ENCODE measurements at regions not wholly inside any gene's neighbourhood (a gene's known extent, or its start where the extent isn't known, plus 50 kb on each side); places are given as distances from the start of the nearest gene placed in this dataset.

- Mint-ChIP-seq H3K4me3 (no peak overlapping the region), H3K4me1 (no peaks in the 10 kb centered on the region), H3K9me3 (peaks cover 10 to 20% of the 10 kb centered on the region in 2 donors), H3K36me3 (no peaks in the 10 kb centered on the region), H3K27me3 (ENCODE audit: low read depth in 2 of 2) (no peaks in the 10 kb centered on the region), H3K27ac (no peak overlapping the region)
- no peak for TF ChIP-seq CTCF (IDR thresholded peaks at IDR 0.05)
- intact Hi-C loops (cut with micrococcal nuclease), result no loop called here
- H3K9me3 ChIP-seq (ENCODE audit: control insufficient read depth, insufficient read depth, low read length), result no peaks in the 10 kb centered on the region
- H3K27me3 ChIP-seq (ENCODE audit: control insufficient read depth, insufficient read depth, low read length), result no peaks in the 10 kb centered on the region
- DNase-seq (no peak), ATAC-seq (no peak)
- no peaks in the 10 kb centered on the region for H3K4me1 ChIP-seq (ENCODE audit: control insufficient read depth, insufficient read depth, low read length)
- no peak overlapping the region for H3K4me3 ChIP-seq (ENCODE audit: low read length)
- no peaks in the 10 kb centered on the region for H3K36me3 ChIP-seq (ENCODE audit: control insufficient read depth, insufficient read depth, low read length)
- no peak overlapping the region for H3K27ac ChIP-seq (ENCODE audit: low read length)
- WGBS (ENCODE audit: insufficient coverage), result 93% methylated on average over 3 of the region's 5 CpGs
Observed at GRCh38 chr18:38250971-38251370, 685.4 kb upstream of the CELF4 start.

GRCh38 chr18:38244480-38244879 lies 678.9 kb upstream of the CELF4 start:
- Mint-ChIP-seq H3K4me1 (no peaks in the 10 kb centered on the region), H3K36me3 (no peaks in the 10 kb centered on the region), H3K27ac (no peak overlapping the region), H3K4me3 (no peak overlapping the region), H3K27me3 (ENCODE audit: low read depth in 2 of 2) (no peaks in the 10 kb centered on the region), H3K9me3 (peaks cover 8 to 19% of the 10 kb centered on the region in 2 donors)
- Histone ChIP-seq H3K27me3 (ENCODE audit: control insufficient read depth, insufficient read depth, low read length) (no peaks in the 10 kb centered on the region), H3K4me3 (ENCODE audit: low read length) (no peak overlapping the region), H3K27ac (ENCODE audit: low read length) (no peak overlapping the region), H3K4me1 (ENCODE audit: control insufficient read depth, insufficient read depth, low read length) (no peaks in the 10 kb centered on the region), H3K36me3 (ENCODE audit: control insufficient read depth, insufficient read depth, low read length) (no peaks in the 10 kb centered on the region), H3K9me3 (ENCODE audit: control insufficient read depth, insufficient read depth, low read length) (peaks cover 6% of the 10 kb centered on the region)
- WGBS (ENCODE audit: insufficient coverage), result 80% methylated on average over 2 of the region's 3 CpGs
- intact Hi-C loops (cut with micrococcal nuclease), result no loop called here
- no peak for DNase-seq
- ATAC-seq, result no peak
- TF ChIP-seq CTCF (IDR thresholded peaks at IDR 0.05), result no peak

GRCh38 chr18:38243291-38243690 lies 677.7 kb upstream of the CELF4 start:
- TF ChIP-seq CTCF (IDR thresholded peaks at IDR 0.05), result no peak
- intact Hi-C loops (cut with micrococcal nuclease), result no loop called here
- no peaks in the 10 kb centered on the region for H3K36me3 Mint-ChIP-seq
- DNase-seq, result no peak
- no peaks in the 10 kb centered on the region for H3K27me3 ChIP-seq (ENCODE audit: control insufficient read depth, insufficient read depth, low read length)
- H3K4me3 Mint-ChIP-seq, result no peak overlapping the region
- no peak overlapping the region for H3K27ac Mint-ChIP-seq
- peaks cover 8 to 21% of the 10 kb centered on the region in 2 donors for H3K9me3 Mint-ChIP-seq
- WGBS (ENCODE audit: insufficient coverage), result no CpG with 5 or more reads among the region's 2 CpGs
- peaks cover 8% of the 10 kb centered on the region for H3K9me3 ChIP-seq (ENCODE audit: control insufficient read depth, insufficient read depth, low read length)
- no peaks in the 10 kb centered on the region for H3K27me3 Mint-ChIP-seq (ENCODE audit: low read depth in 2 of 2)
- no peak for ATAC-seq
- no peaks in the 10 kb centered on the region for H3K36me3 ChIP-seq (ENCODE audit: control insufficient read depth, insufficient read depth, low read length)
- H3K4me1 ChIP-seq (ENCODE audit: control insufficient read depth, insufficient read depth, low read length), result no peaks in the 10 kb centered on the region
- no peaks in the 10 kb centered on the region for H3K4me1 Mint-ChIP-seq
- no peak overlapping the region for H3K4me3 ChIP-seq (ENCODE audit: low read length)
- H3K27ac ChIP-seq (ENCODE audit: low read length), result no peak overlapping the region

- DNase-seq (no peak), ATAC-seq (no peak)
- H3K27ac Mint-ChIP-seq, result no peak overlapping the region
- H3K4me3 ChIP-seq (ENCODE audit: low read length), result no peak overlapping the region
- no peak overlapping the region for H3K27ac ChIP-seq (ENCODE audit: low read length)
- H3K4me1 Mint-ChIP-seq, result no peaks in the 10 kb centered on the region
- no peak overlapping the region for H3K4me3 Mint-ChIP-seq
- H3K36me3 Mint-ChIP-seq, result no peaks in the 10 kb centered on the region
- H3K9me3 Mint-ChIP-seq, result peaks cover 11 to 23% of the 10 kb centered on the region in 2 donors
- no peaks in the 10 kb centered on the region for H3K27me3 ChIP-seq (ENCODE audit: control insufficient read depth, insufficient read depth, low read length)
- 79% methylated on average over 2 of the region's 2 CpGs for WGBS (ENCODE audit: insufficient coverage)
- H3K9me3 ChIP-seq (ENCODE audit: control insufficient read depth, insufficient read depth, low read length), result peaks cover 11% of the 10 kb centered on the region
- H3K4me1 ChIP-seq (ENCODE audit: control insufficient read depth, insufficient read depth, low read length), result no peaks in the 10 kb centered on the region
- intact Hi-C loops (cut with micrococcal nuclease), result no loop called here
- TF ChIP-seq CTCF (IDR thresholded peaks at IDR 0.05), result no peak
- H3K36me3 ChIP-seq (ENCODE audit: control insufficient read depth, insufficient read depth, low read length), result no peaks in the 10 kb centered on the region
- no peaks in the 10 kb centered on the region for H3K27me3 Mint-ChIP-seq (ENCODE audit: low read depth in 2 of 2)
Observed at GRCh38 chr18:38241736-38242135, 676.1 kb upstream of the CELF4 start.
